ENCODE measurements at regions not wholly inside any gene's neighbourhood (a gene's known extent, or its start where the extent isn't known, plus 50 kb on each side); places are given as distances from the start of the nearest gene placed in this dataset.
"Not testable (repeated sequence)": the region's sequence is repeated elsewhere in the genome, so short reads cannot be mapped to it uniquely, and the experiment has no call there.

DNA sequence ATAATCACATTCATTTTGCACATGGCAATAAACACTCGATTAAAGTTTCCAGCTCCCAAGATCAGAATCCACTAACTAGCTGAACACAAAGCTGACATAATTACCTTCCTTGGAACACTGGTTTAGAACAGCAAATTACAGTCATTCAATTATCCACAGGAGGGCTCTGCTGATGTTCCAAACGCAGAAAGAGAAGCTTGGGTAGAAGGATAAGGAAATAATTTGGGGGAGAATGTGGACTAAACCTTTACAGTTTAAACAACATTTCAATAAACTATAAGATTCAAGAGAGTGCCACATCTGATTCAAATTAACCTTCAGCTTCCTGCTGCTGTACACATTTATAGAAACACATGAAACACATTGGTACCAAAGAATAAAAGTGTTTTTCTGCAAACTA is 67.8 kb upstream of the ARL4C start:
- DNase-seq (ENCODE audit: low read depth): no peak

DNA sequence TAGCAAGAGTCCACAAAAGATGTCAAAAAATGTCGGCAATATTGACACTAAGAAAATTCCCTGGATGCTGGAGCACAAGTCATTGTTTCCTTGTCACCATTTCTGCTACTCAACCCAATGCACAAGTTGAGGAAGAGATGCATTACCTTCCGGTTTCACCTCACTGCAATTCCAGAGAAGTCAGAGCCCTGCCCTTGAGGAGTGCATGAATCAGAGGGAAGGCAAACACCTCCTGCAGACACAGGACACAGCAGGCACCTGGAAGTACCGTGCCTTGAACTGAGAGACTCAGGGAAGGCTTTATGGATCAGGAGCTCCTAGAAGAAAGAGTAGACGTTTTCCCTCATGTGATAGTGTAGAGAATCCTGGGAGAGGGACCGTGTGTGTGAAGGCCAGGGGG is 62.7 kb upstream of the ARL4C start:
- DNase-seq (ENCODE audit: low read depth): no peak

DNA sequence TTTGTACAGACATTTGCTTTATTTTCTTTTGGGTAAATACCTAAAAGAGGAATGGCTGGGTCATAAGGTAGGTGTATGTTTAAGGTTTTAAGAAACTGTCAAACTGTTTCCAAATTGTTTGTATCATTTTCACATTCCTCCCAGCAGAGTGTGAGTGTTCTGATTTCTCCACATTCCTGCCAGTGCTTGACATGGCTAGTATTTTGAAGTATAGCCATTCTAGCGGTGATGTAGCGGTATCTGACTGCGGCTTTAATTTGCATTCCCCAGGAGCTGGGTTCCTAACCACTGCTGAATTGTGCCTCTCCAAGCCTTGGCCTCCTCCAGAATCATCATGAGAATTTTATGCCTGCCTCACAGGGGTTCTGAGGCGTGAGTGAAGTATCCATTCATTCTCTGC is 61.8 kb upstream of the ARL4C start:
- DNase-seq (ENCODE audit: low read depth): no peak

DNA sequence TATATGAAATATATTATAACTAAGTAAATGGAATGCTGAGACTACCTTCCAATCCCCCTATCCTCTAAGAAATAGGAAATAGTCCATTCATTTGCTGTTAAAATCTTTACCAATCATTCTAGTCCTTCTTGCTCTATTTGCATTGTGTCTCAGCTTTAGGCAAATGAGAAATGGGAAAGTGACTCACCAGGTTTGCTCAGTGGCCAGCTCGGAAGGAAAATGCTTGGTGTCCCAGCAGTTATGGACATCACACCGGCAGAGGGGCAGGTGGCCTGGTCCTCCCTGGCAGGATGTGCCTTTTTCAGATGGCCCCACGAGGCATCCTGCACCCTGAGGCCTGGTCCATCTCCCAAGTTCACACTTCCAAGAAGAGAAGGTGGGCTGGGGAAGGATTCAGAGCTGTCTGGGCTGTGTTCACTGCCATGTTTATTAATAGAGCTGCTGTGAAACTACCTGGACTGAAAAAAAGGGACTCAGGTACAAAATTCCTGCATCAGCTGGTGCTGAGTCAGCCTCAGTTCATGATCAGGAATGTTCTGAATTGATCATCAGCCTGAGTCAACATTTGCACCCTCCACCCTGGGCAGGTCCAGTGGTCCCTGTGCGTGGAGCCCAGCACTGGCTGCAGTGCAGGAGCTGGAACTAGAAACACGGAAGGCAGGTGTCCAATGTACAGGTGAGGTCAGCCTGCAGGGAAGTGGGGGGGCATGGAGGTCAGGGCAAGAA is 60.1 kb upstream of the ARL4C start:
- no peak for DNase-seq (ENCODE audit: low read depth)

DNA sequence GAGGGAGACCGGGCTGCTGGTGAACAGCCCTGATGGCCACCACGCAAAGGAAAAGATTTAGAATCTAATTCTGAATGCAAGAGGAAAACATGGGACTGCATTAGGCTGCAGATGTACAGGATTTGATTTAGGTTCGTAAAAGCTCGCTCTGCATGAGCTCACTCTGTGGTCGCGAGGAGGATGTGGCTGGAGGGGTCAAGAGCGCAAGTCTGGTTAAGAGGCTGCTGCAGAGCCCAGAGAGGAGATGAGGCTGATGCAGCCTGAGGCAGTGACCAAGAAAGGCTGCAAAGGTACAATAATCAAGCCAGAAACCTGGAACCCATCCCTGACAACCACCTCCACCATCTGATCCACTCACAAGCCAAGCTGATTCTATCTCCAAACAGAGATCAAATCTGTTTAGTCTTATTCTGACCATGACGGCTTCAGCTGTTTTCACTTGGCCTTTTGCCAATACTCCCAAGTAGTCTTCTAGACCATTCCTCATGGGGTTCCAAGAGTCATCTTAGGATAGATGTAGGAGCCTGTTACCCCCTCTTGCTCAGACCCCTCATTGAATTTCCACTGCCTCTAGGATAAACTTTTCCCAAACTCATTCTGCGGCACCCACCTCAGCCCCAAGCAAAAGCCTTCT is 58.9 kb upstream of the ARL4C start:
- no peak for DNase-seq (ENCODE audit: low read depth)

DNA sequence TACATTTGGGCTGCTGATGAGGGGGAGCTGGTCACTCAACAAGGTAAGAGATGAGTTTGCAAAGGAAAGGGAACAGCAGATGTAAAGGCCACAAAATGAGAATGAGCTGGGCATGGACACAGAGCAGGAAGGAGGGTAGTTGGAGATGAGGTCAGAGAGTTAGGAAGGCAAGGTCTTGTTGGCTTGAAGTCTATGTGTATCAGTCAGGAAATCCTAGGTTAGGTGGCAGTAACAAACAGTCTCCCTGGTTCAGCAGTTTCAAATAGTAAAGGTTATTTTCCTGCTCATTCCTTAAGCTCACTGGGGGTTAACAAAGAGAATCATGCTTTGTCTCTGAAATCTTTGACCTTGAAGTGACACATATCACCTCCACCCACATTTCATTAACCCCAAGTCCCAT is 58.3 kb upstream of the ARL4C start:
- DNase-seq (ENCODE audit: low read depth): no peak

DNA sequence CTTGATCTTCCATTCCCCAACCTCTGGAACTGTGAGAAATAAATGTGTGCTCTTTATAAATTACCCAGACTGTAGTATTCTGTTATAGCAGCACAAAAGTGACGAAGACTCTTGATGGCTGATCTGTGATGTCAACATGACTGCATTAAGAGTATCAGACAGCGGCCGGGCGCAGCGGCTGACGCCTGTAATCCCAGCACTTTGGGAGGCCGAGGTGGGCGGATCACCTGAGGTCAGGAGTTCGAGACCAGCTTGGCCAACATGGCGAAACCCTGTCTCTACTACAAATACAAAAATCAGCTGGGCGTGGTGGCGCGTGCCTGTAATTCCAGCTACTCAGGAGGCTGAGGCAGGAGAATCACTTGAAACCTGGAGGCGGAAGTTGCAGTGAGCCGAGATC is 56.3 kb upstream of the ARL4C start:
- not testable (repeated sequence) for DNase-seq (ENCODE audit: low read depth)

DNA sequence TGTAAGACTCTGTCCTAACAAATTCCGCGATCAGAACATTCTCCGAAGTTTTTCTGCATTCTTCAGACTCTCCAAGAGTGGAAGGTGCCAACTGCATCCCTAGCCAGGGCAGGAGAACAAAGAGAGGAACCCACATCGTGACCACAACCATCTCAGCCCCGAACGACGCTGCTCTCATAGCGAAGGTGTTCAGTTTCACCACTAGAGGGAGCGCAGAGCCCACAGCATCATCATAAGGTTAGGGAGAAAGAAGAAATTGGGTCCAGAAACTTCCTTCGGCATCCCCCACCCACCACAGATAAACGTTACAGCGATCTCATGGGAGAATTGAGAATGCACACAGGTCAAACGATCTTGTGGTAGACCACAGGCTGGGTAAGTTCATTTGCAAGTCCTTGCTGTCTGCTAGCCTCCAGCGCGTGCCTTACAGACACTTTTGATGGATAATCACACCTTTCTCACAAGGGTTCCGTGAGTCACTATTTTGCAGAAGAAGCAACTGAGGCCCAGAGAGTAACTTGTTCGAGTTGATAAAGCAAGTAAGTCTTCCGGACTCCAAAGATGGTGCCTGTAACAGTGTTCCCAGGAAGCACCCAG is 53.7 kb upstream of the ARL4C start:
- peak; percentile 24 for DNase-seq (ENCODE audit: low read depth)

DNA sequence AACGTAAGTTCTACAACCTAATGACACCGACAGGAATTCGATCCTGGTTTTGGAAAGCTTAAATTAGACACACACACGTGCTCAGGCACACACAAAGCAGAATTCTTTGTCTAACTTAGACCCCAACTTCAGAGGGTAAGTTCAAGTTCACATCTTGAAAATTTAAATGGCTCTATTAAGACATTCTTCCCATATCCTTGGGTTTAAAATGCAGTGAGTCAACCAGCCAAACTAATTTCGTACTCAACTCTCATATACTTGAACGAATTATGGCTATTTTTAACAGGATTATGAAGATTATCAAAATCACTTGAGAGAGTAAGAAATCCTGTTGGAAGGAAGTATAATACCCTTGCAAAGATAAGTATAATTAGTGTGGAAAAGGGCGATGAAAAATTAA is 53.2 kb upstream of the ARL4C start:
- no peak for DNase-seq (ENCODE audit: low read depth)

DNA sequence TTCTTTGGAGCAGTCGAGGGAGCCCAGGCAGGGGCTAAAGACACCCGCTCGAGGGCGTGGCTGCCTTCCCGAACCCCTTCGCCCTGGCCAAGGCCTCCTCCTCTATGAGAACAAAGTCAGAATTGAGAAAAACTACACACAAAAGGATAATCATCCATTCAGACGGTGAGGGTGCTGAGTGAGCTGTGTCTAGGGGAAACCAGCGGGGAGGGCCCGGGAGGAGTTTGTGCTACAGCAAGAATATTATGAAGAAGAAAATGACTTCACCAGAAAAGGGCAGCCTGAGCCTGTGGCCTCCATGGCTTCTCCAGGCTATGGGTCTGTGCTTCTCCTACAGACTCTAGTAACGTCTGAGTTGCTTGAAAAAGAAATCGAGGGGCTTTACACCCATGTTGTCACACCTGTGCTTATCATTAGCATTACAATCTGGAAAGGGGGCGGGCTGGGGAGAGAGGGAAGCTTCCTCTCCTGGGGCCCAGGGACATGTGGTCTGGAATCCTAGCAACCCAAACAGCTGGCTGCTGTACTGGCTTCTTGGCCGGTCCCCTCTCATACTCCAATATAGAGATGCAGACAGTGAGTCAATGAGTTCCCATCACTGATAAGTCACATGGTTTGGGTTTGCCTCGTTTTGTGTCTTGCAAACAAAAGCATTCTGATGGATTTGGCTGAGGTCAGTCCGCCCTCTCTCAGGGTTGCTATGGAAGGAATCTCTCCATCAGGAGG is 52.0 kb upstream of the ARL4C start:
- DNase-seq (ENCODE audit: low read depth): no peak

DNA sequence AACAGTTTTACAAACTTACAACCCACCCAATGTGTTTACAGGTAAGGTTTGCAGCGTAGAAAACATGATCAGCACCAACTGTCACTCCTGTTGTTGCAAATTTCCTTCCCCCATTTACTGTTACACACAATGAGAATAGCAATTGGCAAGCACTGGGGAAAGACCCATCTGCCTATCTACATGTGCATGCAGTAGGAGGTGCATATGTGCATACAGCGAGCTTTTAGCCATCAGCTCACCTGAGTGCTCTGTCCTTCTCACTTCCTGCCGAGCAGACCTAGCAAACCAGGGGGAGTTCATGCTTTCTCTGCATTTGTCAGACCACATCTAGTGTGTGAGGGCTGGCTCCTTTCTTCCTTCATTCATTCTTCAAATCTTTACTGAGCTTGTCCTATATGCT is 49.9 kb upstream of the ARL4C start:
- no peak for DNase-seq (ENCODE audit: low read depth)

Data from HS-27A (cell line).